ENCODE measurements at regions not wholly inside any gene's neighbourhood (a gene's known extent, or its start where the extent isn't known, plus 50 kb on each side); places are given as distances from the start of the nearest gene placed in this dataset.

GRCh38 chr3:137100326-137100725, 142.5 kb downstream of the IL20RB start:
- H3K9me3 ChIP-seq (ENCODE audit: control insufficient read depth, insufficient read depth, low read length): no peaks in the 10 kb centered on the region
- H3K36me3 ChIP-seq (ENCODE audit: insufficient read depth, low read length): no peaks in the 10 kb centered on the region
- peaks cover 8% of the 10 kb centered on the region; the same call in 1 of the 2 replicates for H3K4me1 ChIP-seq (ENCODE audit: insufficient read depth, low read length)
- no peak overlapping the region for H3K9ac ChIP-seq (ENCODE audit: low read depth, low read length)

GRCh38 chr3:137103739-137104138, 146.0 kb downstream of the IL20RB start:
- Histone ChIP-seq H3K4me1 (ENCODE audit: insufficient read depth, low read length) (peaks cover 18% of the 10 kb centered on the region; the same call in 1 of the 2 replicates), H3K9ac (ENCODE audit: low read depth, low read length) (no peak overlapping the region), H3K36me3 (ENCODE audit: insufficient read depth, low read length) (no peaks in the 10 kb centered on the region), H3K9me3 (ENCODE audit: control insufficient read depth, insufficient read depth, low read length) (no peaks in the 10 kb centered on the region)

GRCh38 chr3:137105277-137105977, 147.6 kb downstream of the IL20RB start:
- H3K9ac ChIP-seq (ENCODE audit: low read depth, low read length): peak overlapping the region; percentile 34; the same call in 1 of the 2 replicates
- no peaks in the 10 kb centered on the region for H3K9me3 ChIP-seq (ENCODE audit: control insufficient read depth, insufficient read depth, low read length)
- H3K4me1 ChIP-seq (ENCODE audit: insufficient read depth, low read length): peaks cover 26% of the 10 kb centered on the region
- H3K36me3 ChIP-seq (ENCODE audit: insufficient read depth, low read length): no peaks in the 10 kb centered on the region

- Histone ChIP-seq H3K4me1 (ENCODE audit: insufficient read depth, low read length) (peaks cover 26% of the 10 kb centered on the region), H3K9me3 (ENCODE audit: control insufficient read depth, insufficient read depth, low read length) (no peaks in the 10 kb centered on the region), H3K9ac (ENCODE audit: low read depth, low read length) (no peak overlapping the region), H3K36me3 (ENCODE audit: insufficient read depth, low read length) (no peaks in the 10 kb centered on the region)
Measured at GRCh38 chr3:137106612-137107240, 148.9 kb downstream of the IL20RB start.

- no peaks in the 10 kb centered on the region for H3K36me3 ChIP-seq (ENCODE audit: insufficient read depth, low read length)
- no peak overlapping the region for H3K9ac ChIP-seq (ENCODE audit: low read depth, low read length)
- H3K4me1 ChIP-seq (ENCODE audit: insufficient read depth, low read length): peaks cover 26% of the 10 kb centered on the region
- H3K9me3 ChIP-seq (ENCODE audit: control insufficient read depth, insufficient read depth, low read length): no peaks in the 10 kb centered on the region
Measured at GRCh38 chr3:137108699-137109440, 151.1 kb downstream of the IL20RB start.

- Histone ChIP-seq H3K36me3 (ENCODE audit: insufficient read depth, low read length) (no peaks in the 10 kb centered on the region), H3K9ac (ENCODE audit: low read depth, low read length) (no peak overlapping the region), H3K9me3 (ENCODE audit: control insufficient read depth, insufficient read depth, low read length) (no peaks in the 10 kb centered on the region), H3K4me1 (ENCODE audit: insufficient read depth, low read length) (peaks cover 23% of the 10 kb centered on the region)
Measured at GRCh38 chr3:137110392-137110996, 152.7 kb downstream of the IL20RB start.

GRCh38 chr3:137111497-137111896, 153.7 kb downstream of the IL20RB start:
- H3K4me1 ChIP-seq (ENCODE audit: insufficient read depth, low read length): peaks cover 19% of the 10 kb centered on the region
- H3K36me3 ChIP-seq (ENCODE audit: insufficient read depth, low read length): no peaks in the 10 kb centered on the region
- H3K9ac ChIP-seq (ENCODE audit: low read depth, low read length): no peak overlapping the region
- H3K9me3 ChIP-seq (ENCODE audit: control insufficient read depth, insufficient read depth, low read length): no peaks in the 10 kb centered on the region

GRCh38 chr3:137116619-137117018, 158.8 kb downstream of the IL20RB start:
- Histone ChIP-seq H3K36me3 (ENCODE audit: insufficient read depth, low read length) (no peaks in the 10 kb centered on the region), H3K9me3 (ENCODE audit: control insufficient read depth, insufficient read depth, low read length) (no peaks in the 10 kb centered on the region), H3K4me1 (ENCODE audit: insufficient read depth, low read length) (no peaks in the 10 kb centered on the region), H3K9ac (ENCODE audit: low read depth, low read length) (no peak overlapping the region)

- Histone ChIP-seq H3K9me3 (ENCODE audit: control insufficient read depth, insufficient read depth, low read length) (no peaks in the 10 kb centered on the region), H3K36me3 (ENCODE audit: insufficient read depth, low read length) (no peaks in the 10 kb centered on the region), H3K9ac (ENCODE audit: low read depth, low read length) (no peak overlapping the region), H3K4me1 (ENCODE audit: insufficient read depth, low read length) (no peaks in the 10 kb centered on the region)
Measured at GRCh38 chr3:137121704-137122314, 164.0 kb downstream of the IL20RB start.

- H3K9me3 ChIP-seq (ENCODE audit: control insufficient read depth, insufficient read depth, low read length): no peaks in the 10 kb centered on the region
Measured at GRCh38 chr3:137131081-137131480, 173.3 kb downstream of the IL20RB start.

GRCh38 chr3:137134431-137134830, 176.6 kb downstream of the IL20RB start:
- no peaks in the 10 kb centered on the region for H3K9me3 ChIP-seq (ENCODE audit: control insufficient read depth, insufficient read depth, low read length)
- no peaks in the 10 kb centered on the region for H3K36me3 ChIP-seq (ENCODE audit: insufficient read depth, low read length)
- H3K9ac ChIP-seq (ENCODE audit: low read depth, low read length): no peak overlapping the region
- peaks cover 19% of the 10 kb centered on the region for H3K4me1 ChIP-seq (ENCODE audit: insufficient read depth, low read length)

More at GRCh38 chr3:137131081-137131480, 173.3 kb downstream of the IL20RB start:
- Histone ChIP-seq H3K4me1 (ENCODE audit: insufficient read depth, low read length) (peaks cover 19% of the 10 kb centered on the region), H3K9ac (ENCODE audit: low read depth, low read length) (no peak overlapping the region), H3K36me3 (ENCODE audit: insufficient read depth, low read length) (no peaks in the 10 kb centered on the region)

GRCh38 chr3:137148406-137148805, 190.6 kb downstream of the IL20RB start:
- H3K9me3 ChIP-seq (ENCODE audit: control insufficient read depth, insufficient read depth, low read length): no peaks in the 10 kb centered on the region
- H3K36me3 ChIP-seq (ENCODE audit: insufficient read depth, low read length): no peaks in the 10 kb centered on the region
- H3K9ac ChIP-seq (ENCODE audit: low read depth, low read length): no peak overlapping the region
- 0 out of 2 replicates have a peak, but pooled peaks cover 5% of the 10 kb centered on the region for H3K4me1 ChIP-seq (ENCODE audit: insufficient read depth, low read length)

- Histone ChIP-seq H3K9ac (ENCODE audit: low read depth, low read length) (no peak overlapping the region), H3K9me3 (ENCODE audit: control insufficient read depth, insufficient read depth, low read length) (no peaks in the 10 kb centered on the region), H3K4me1 (ENCODE audit: insufficient read depth, low read length) (0 out of 2 replicates have a peak, but pooled peaks cover 5% of the 10 kb centered on the region), H3K36me3 (ENCODE audit: insufficient read depth, low read length) (no peaks in the 10 kb centered on the region)
Measured at GRCh38 chr3:137148917-137149316, 191.1 kb downstream of the IL20RB start.

- H3K9ac ChIP-seq (ENCODE audit: low read depth, low read length): no peak overlapping the region
- no peaks in the 10 kb centered on the region for H3K9me3 ChIP-seq (ENCODE audit: control insufficient read depth, insufficient read depth, low read length)
- no peaks in the 10 kb centered on the region for H3K36me3 ChIP-seq (ENCODE audit: insufficient read depth, low read length)
- 0 out of 2 replicates have a peak, but pooled peaks cover 5% of the 10 kb centered on the region for H3K4me1 ChIP-seq (ENCODE audit: insufficient read depth, low read length)
Measured at GRCh38 chr3:137150825-137151224, 193.0 kb downstream of the IL20RB start.

All from ES-I3 (cell line).